Activated naive CD8-positive, alpha-beta T cell treated with anti-CD3 and anti-CD28 coated beads, Interleukin-2, amount 10 ng/mL, durations not matched to agents 7 days and 5 days (primary cell): ENCODE measurements at regions not wholly inside any gene's neighbourhood (a gene's known extent, or its start where the extent isn't known, plus 50 kb on each side); places are given as distances from the start of the nearest gene placed in this dataset.
"Not testable (repeated sequence)": the region's sequence is repeated elsewhere in the genome, so short reads cannot be mapped to it uniquely, and the experiment has no call there.

Experiments
- ATAC-seq: fragments of 150-1000 bp; cut with Tn5 transposase; one replicate; pipeline ENCODE4 v1.10.0; 2021; ENCODE audit warnings: low read depth, moderate library complexity
- POLR2A ChIA-PET: fragments of 350-600 bp; sonication (Branson Sonifier 250); formaldehyde crosslinking; loops from one replicate; lab custom pipeline; 2021; ENCODE audit warnings: antibody characterized with exemption; lab: Charles Lee
- DNase-seq: peaks from one replicate; pipeline ENCODE4 v3.0.0; 2021
- H3K27ac Mint-ChIP-seq: one replicate; pipeline ENCODE4 v1.8.0; 2022; ENCODE audit warnings: mild to moderate bottlenecking, mixed read lengths
- H3K27me3 Mint-ChIP-seq: one replicate; pipeline ENCODE4 v1.8.0; 2022; ENCODE audit warnings: mild to moderate bottlenecking, moderate library complexity, mixed read lengths
- H3K36me3 Mint-ChIP-seq: one replicate; pipeline ENCODE4 v1.8.0; 2021; ENCODE audit warnings: mild to moderate bottlenecking, mixed read lengths
- H3K4me1 Mint-ChIP-seq: one replicate; pipeline ENCODE4 v1.8.0; 2021; ENCODE audit warnings: mixed read lengths
- H3K4me3 Mint-ChIP-seq: one replicate; pipeline ENCODE4 v1.8.0; 2022; ENCODE audit warnings: mild to moderate bottlenecking, moderate library complexity, mixed read lengths
- H3K9me3 Mint-ChIP-seq: one replicate; pipeline ENCODE4 v1.8.0; 2021; ENCODE audit warnings: mixed read lengths

GRCh38 chr4:184335520-184335919 is 117.8 kb upstream of the ENPP6 start:
- ATAC-seq (peak; percentile 73), DNase-seq (no peak)
- POLR2A ChIA-PET: interaction anchor here (1.2 to 1.4 kb wide), 2 partner anchors 12 to 47 kb away, joined by 3 read pairs; no protein-coding TSS in a partner anchor
- H3K27ac Mint-ChIP-seq: peak overlapping the region; percentile 55
- no peaks in the 10 kb centered on the region for H3K27me3 Mint-ChIP-seq
- H3K4me1 Mint-ChIP-seq: peaks cover 14% of the 10 kb centered on the region
- peaks cover 16% of the 10 kb centered on the region for H3K9me3 Mint-ChIP-seq
- peaks cover 22% of the 10 kb centered on the region for H3K36me3 Mint-ChIP-seq
- H3K4me3 Mint-ChIP-seq: peak overlapping the region; percentile 15

- peaks cover 17% of the 10 kb centered on the region for H3K36me3 Mint-ChIP-seq
- peaks cover 16% of the 10 kb centered on the region for H3K4me1 Mint-ChIP-seq
- POLR2A ChIA-PET, H3K4me3 Mint-ChIP-seq, H3K27me3 Mint-ChIP-seq, DNase-seq: not testable (repeated sequence)
- ATAC-seq: peak; percentile 68
- H3K27ac Mint-ChIP-seq: peak overlapping the region; percentile 40
- H3K9me3 Mint-ChIP-seq: peaks cover 11% of the 10 kb centered on the region
Observed at GRCh38 chr4:184333446-184333845, 115.8 kb upstream of the ENPP6 start.

- DNase-seq (no peak), ATAC-seq (no peak)
- POLR2A ChIA-PET: interaction anchor here (0.5 to 0.9 kb wide), 4 partner anchors 12 to 57 kb away, joined by 3 to 5 read pairs (median 4); no protein-coding TSS in a partner anchor
- Mint-ChIP-seq H3K4me3 (no peak overlapping the region), H3K27ac (no peak overlapping the region), H3K9me3 (peaks cover 1% of the 10 kb centered on the region), H3K36me3 (peaks cover 5% of the 10 kb centered on the region), H3K4me1 (peaks cover 20% of the 10 kb centered on the region), H3K27me3 (no peaks in the 10 kb centered on the region)
Observed at GRCh38 chr4:184331268-184331995, 113.8 kb upstream of the ENPP6 start.

GRCh38 chr4:184330517-184331094 is 112.9 kb upstream of the ENPP6 start:
- POLR2A ChIA-PET: interaction anchor here (0.7 kb wide), 2 partner anchors 22 to 40 kb away, joined by 3 to 4 read pairs; no protein-coding TSS in a partner anchor
- not testable (repeated sequence) for ATAC-seq, H3K9me3 Mint-ChIP-seq, H3K27me3 Mint-ChIP-seq, DNase-seq, H3K36me3 Mint-ChIP-seq, H3K4me3 Mint-ChIP-seq, H3K27ac Mint-ChIP-seq
- H3K4me1 Mint-ChIP-seq: peaks cover 16% of the 10 kb centered on the region

- peaks cover 2% of the 10 kb centered on the region for H3K36me3 Mint-ChIP-seq
- peaks cover 1% of the 10 kb centered on the region for H3K9me3 Mint-ChIP-seq
- ATAC-seq (no peak), DNase-seq (no peak)
- no peaks in the 10 kb centered on the region for H3K27me3 Mint-ChIP-seq
- peaks cover 10% of the 10 kb centered on the region for H3K4me1 Mint-ChIP-seq
- POLR2A ChIA-PET: interaction anchor here (0.5 to 0.8 kb wide), 2 partner anchors 10 to 83 kb away, joined by 3 read pairs; no protein-coding TSS in a partner anchor
- H3K27ac Mint-ChIP-seq: no peak overlapping the region
- H3K4me3 Mint-ChIP-seq: no peak overlapping the region
Observed at GRCh38 chr4:184329659-184330400, 112.2 kb upstream of the ENPP6 start.

- H3K4me3 Mint-ChIP-seq: no peak overlapping the region
- no peak for DNase-seq
- POLR2A ChIA-PET: interaction anchor here (0.5 to 1.1 kb wide), 3 partner anchors 10 to 145 kb away, joined by 3 to 4 read pairs (median 3); partner anchors contain the start of gene IRF2
- no peak for ATAC-seq
- peaks cover 2% of the 10 kb centered on the region for H3K36me3 Mint-ChIP-seq
- H3K4me1 Mint-ChIP-seq: peaks cover 9% of the 10 kb centered on the region
- no peaks in the 10 kb centered on the region for H3K27me3 Mint-ChIP-seq
- H3K27ac Mint-ChIP-seq: no peak overlapping the region
- H3K9me3 Mint-ChIP-seq: peaks cover 1% of the 10 kb centered on the region
Observed at GRCh38 chr4:184329235-184329634, 111.6 kb upstream of the ENPP6 start.

GRCh38 chr4:184328022-184328736 is 110.5 kb upstream of the ENPP6 start:
- no peak overlapping the region for H3K27ac Mint-ChIP-seq
- no peak overlapping the region for H3K4me3 Mint-ChIP-seq
- H3K4me1 Mint-ChIP-seq: peaks cover 9% of the 10 kb centered on the region
- peaks cover 1% of the 10 kb centered on the region for H3K9me3 Mint-ChIP-seq
- POLR2A ChIA-PET: interaction anchor here (1.1 to 1.3 kb wide), 2 partner anchors 35 to 146 kb away, joined by 3 to 4 read pairs; partner anchors contain the start of gene IRF2
- DNase-seq (no peak), ATAC-seq (peak; percentile 53)
- no peaks in the 10 kb centered on the region for H3K27me3 Mint-ChIP-seq
- H3K36me3 Mint-ChIP-seq: peaks cover 2% of the 10 kb centered on the region

- POLR2A ChIA-PET: no interaction called here
- Mint-ChIP-seq H3K4me1 (peaks cover 16% of the 10 kb centered on the region), H3K4me3 (no peak overlapping the region), H3K27ac (no peak overlapping the region), H3K9me3 (no peaks in the 10 kb centered on the region), H3K36me3 (peaks cover 2% of the 10 kb centered on the region), H3K27me3 (no peaks in the 10 kb centered on the region)
- ATAC-seq (no peak), DNase-seq (no peak)
Observed at GRCh38 chr4:184324939-184325477, 107.3 kb upstream of the ENPP6 start.

- Mint-ChIP-seq H3K9me3 (no peaks in the 10 kb centered on the region), H3K4me3 (no peak overlapping the region)
Observed at GRCh38 chr4:184322328-184323025, 104.8 kb upstream of the ENPP6 start.

GRCh38 chr4:184320631-184321030 is 103.0 kb upstream of the ENPP6 start:
- H3K4me3 Mint-ChIP-seq: no peak overlapping the region
- ATAC-seq (no peak), DNase-seq (no peak)
- H3K27me3 Mint-ChIP-seq: no peaks in the 10 kb centered on the region
- peaks cover 26% of the 10 kb centered on the region for H3K4me1 Mint-ChIP-seq
- POLR2A ChIA-PET: no interaction called here
- H3K9me3 Mint-ChIP-seq: no peaks in the 10 kb centered on the region
- H3K27ac Mint-ChIP-seq: no peak overlapping the region
- peaks cover 5% of the 10 kb centered on the region for H3K36me3 Mint-ChIP-seq

More at GRCh38 chr4:184322328-184323025, 104.8 kb upstream of the ENPP6 start:
- peaks cover 16% of the 10 kb centered on the region for H3K4me1 Mint-ChIP-seq
- peaks cover 2% of the 10 kb centered on the region for H3K36me3 Mint-ChIP-seq
- no peak overlapping the region for H3K27ac Mint-ChIP-seq
- ATAC-seq: no peak
- H3K27me3 Mint-ChIP-seq: no peaks in the 10 kb centered on the region
- DNase-seq: no peak
- POLR2A ChIA-PET: interaction anchor here (1.6 kb wide), 1 partner anchor 13 kb away, joined by 3 read pairs; no protein-coding TSS in a partner anchor

- H3K27ac Mint-ChIP-seq: peak overlapping the region; percentile 5
- H3K36me3 Mint-ChIP-seq: peaks cover 5% of the 10 kb centered on the region
- DNase-seq: no peak
- POLR2A ChIA-PET: no interaction called here
- H3K4me3 Mint-ChIP-seq: no peak overlapping the region
- no peak for ATAC-seq
- H3K4me1 Mint-ChIP-seq: peaks cover 42% of the 10 kb centered on the region
- H3K27me3 Mint-ChIP-seq: no peaks in the 10 kb centered on the region
- no peaks in the 10 kb centered on the region for H3K9me3 Mint-ChIP-seq
Observed at GRCh38 chr4:184318852-184319251, 101.2 kb upstream of the ENPP6 start.
